ENCODE measurements at regions not wholly inside any gene's neighbourhood (a gene's known extent, or its start where the extent isn't known, plus 50 kb on each side); places are given as distances from the start of the nearest gene placed in this dataset.
"Not testable (repeated sequence)": the region's sequence is repeated elsewhere in the genome, so short reads cannot be mapped to it uniquely, and the experiment has no call there.

DNA sequence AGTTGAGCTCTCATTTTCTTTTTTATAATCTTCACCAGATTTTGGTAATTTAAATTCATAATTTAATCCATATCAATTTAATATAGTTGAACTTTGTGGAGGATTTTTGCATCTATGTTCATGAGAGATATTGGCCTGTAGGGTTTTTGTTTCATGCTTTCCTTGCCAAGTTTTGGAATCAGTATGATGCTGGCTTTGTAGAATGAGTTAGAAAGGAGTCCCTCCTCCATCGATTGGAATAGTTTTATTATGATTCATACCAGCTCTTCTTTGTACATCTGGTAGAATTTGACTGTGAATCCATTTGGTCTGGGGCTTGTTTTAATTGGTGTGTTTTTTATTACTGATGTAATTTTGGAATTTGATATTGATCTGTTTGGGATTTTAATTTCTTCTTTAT is 480.5 kb downstream of the TGIF2LX start:
- TF ChIP-seq CTCF (IDR thresholded peaks at IDR 0.05); ATF1 (CRISPR knock-in tag; IDR thresholded peaks at IDR 0.05); NFE2L1 (CRISPR knock-in tag; IDR thresholded peaks at IDR 0.05); STAT6 (CRISPR knock-in tag; conservative IDR thresholded peaks at IDR 0.05; ENCODE audit: low read depth); ZNF232 (CRISPR knock-in tag; IDR thresholded peaks at IDR 0.05); SMAD3 (CRISPR knock-in tag; IDR thresholded peaks at IDR 0.05; ENCODE audit: borderline replicate concordance); JUN (CRISPR knock-in tag; IDR thresholded peaks at IDR 0.05); FOXP1 (CRISPR knock-in tag; IDR thresholded peaks at IDR 0.05; ENCODE audit: borderline replicate concordance); ZNF281 (CRISPR knock-in tag; IDR thresholded peaks at IDR 0.05); MAX (CRISPR knock-in tag; IDR thresholded peaks at IDR 0.05); NFYB (CRISPR knock-in tag; conservative IDR thresholded peaks at IDR 0.05; ENCODE audit: low read depth): not testable (repeated sequence)
- TF ChIP-seq, protein P1, sequence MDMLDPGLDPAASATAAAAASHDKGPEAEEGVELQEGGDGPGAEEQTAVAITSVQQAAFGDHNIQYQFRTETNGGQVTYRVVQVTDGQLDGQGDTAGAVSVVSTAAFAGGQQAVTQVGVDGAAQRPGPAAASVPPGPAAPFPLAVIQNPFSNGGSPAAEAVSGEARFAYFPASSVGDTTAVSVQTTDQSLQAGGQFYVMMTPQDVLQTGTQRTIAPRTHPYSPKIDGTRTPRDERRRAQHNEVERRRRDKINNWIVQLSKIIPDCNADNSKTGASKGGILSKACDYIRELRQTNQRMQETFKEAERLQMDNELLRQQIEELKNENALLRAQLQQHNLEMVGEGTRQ (CRISPR knock-in tag; IDR thresholded peaks at IDR 0.05), result not testable (repeated sequence)
- TF ChIP-seq, protein P2, sequence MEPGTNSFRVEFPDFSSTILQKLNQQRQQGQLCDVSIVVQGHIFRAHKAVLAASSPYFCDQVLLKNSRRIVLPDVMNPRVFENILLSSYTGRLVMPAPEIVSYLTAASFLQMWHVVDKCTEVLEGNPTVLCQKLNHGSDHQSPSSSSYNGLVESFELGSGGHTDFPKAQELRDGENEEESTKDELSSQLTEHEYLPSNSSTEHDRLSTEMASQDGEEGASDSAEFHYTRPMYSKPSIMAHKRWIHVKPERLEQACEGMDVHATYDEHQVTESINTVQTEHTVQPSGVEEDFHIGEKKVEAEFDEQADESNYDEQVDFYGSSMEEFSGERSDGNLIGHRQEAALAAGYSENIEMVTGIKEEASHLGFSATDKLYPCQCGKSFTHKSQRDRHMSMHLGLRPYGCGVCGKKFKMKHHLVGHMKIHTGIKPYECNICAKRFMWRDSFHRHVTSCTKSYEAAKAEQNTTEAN (CRISPR knock-in tag; IDR thresholded peaks at IDR 0.05), result not testable (repeated sequence)
